ENCODE measurements at regions not wholly inside any gene's neighbourhood (a gene's known extent, or its start where the extent isn't known, plus 50 kb on each side); places are given as distances from the start of the nearest gene placed in this dataset.

- TF ChIP-seq ATF2 (IDR thresholded peaks at IDR 0.05; ENCODE audit: low read length) (no peak), HCFC1 (IDR thresholded peaks at IDR 0.05; ENCODE audit: low read length) (no peak), CHD2 (IDR thresholded peaks at IDR 0.05; ENCODE audit: borderline replicate concordance, low read depth, low read length) (no peak), POLR2A (IDR thresholded peaks at IDR 0.05; ENCODE audit: low read depth, low read length) (no peak), CREB1 (IDR thresholded peaks at IDR 0.05; ENCODE audit: low read depth) (no peak), SMAD1 (IDR thresholded peaks at IDR 0.05; ENCODE audit: low read depth, partially characterized antibody) (no peak), CTCF (IDR thresholded peaks at IDR 0.05 in 2 of 3, conservative IDR thresholded peaks at IDR 0.05 in 1 of 3; ENCODE audit: control insufficient read depth in 2 of 3, extremely low read depth in 1 of 3, insufficient read depth in 1 of 3, low read depth in 3 of 3, low read length in 3 of 3) (no peak), ZBTB33 (IDR thresholded peaks at IDR 0.05) (no peak)
Measured at GRCh38 chr4:79850626-79851025, 222.4 kb downstream of the ANTXR2 start.
